NCI-H2227 (cell line): ENCODE measurements at regions not wholly inside any gene's neighbourhood (a gene's known extent, or its start where the extent isn't known, plus 50 kb on each side); places are given as distances from the start of the nearest gene placed in this dataset.

Experiments used
- DNase-seq: peaks from one replicate; lab custom pipeline; 2025; ENCODE audit not compliant: unreplicated experiment; lab: John Stamatoyannopoulos, UW

DNA sequence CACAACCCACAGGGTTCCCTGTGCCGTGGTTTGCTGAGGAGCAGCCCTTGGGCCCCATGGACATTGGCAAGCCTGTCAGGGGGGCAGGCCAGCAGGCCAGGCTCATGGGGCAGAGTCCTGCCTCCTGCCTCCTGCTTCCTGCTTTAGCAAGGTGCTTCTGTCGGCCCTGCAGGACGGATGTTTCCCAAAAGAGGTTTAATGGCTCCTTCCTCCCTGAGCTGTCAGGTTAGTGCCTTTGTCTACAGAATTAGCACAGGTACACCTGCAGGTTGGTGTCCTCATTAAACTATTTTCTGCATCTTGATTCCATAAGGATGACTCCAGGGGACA, 152.3 kb downstream of the TTC32 start:
- DNase-seq = no peak

DNA sequence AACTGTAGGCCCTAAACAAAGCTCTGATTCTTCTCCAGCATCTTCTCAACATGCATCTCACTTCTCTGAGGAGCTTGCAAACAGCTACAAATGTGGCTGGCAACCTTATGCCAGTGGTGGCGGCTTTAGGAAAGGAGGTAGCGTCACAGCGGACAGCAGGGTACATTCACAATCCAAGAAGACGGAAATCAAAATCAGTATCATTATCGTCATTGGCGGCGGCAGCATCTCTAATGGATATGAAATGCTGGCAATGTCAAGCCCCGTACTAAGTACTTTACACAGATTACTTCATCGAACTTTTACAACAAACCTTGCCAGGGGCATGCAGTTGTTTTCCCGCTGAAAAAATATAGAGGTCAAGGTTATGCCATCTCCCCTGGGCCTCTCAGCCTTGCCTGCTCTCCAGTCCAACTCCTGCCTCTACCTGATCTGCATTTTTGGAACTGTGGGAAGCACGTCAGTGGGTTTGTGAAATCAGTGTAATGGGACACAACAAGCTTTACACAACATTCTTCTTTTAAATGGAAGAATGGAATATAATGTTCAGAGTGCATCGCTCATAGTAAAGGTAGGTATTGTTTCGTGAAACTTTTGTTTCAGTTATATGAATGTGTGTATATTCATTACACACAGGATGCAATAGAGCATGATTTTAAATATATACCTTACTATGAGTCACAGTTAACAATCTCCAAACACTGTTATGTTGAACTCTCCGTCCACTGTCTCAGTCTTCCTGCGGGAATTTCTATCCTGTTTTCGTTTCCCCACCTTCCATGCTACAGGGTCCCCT, 152.9 kb downstream of the TTC32 start:
- no peak for DNase-seq

GRCh38 chr2:19748073-19748375, 153.8 kb downstream of the TTC32 start:
- DNase-seq = no peak

GRCh38 chr2:19747310-19748072, 154.3 kb downstream of the TTC32 start:
- no peak for DNase-seq

GRCh38 chr2:19746611-19747309, 155.0 kb downstream of the TTC32 start:
- DNase-seq = no peak

DNA sequence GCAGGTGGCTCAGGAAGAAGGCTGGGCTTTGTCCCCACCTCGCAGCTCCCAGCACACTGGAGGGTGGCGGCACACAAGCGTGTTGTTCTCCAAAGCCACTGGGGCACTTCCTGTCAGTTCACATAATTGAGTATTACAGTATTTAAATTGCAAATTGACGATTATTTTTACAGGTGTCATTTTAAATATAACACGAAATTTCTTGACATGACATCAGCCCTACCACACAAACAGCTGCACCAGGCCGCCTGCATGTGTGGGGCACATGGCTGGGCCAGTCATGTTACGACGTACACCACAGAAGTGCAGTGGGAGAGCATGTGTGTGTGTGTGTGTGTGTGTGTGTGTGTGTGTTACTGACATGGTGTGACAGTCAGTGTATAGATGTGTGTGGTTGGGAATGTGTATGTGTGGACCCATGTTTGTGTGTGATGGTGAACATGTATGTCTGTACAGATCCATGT, 155.6 kb downstream of the TTC32 start:
- DNase-seq = no peak

- DNase-seq = no peak
Measured at GRCh38 chr2:19745318-19746136, 156.3 kb downstream of the TTC32 start.

DNA sequence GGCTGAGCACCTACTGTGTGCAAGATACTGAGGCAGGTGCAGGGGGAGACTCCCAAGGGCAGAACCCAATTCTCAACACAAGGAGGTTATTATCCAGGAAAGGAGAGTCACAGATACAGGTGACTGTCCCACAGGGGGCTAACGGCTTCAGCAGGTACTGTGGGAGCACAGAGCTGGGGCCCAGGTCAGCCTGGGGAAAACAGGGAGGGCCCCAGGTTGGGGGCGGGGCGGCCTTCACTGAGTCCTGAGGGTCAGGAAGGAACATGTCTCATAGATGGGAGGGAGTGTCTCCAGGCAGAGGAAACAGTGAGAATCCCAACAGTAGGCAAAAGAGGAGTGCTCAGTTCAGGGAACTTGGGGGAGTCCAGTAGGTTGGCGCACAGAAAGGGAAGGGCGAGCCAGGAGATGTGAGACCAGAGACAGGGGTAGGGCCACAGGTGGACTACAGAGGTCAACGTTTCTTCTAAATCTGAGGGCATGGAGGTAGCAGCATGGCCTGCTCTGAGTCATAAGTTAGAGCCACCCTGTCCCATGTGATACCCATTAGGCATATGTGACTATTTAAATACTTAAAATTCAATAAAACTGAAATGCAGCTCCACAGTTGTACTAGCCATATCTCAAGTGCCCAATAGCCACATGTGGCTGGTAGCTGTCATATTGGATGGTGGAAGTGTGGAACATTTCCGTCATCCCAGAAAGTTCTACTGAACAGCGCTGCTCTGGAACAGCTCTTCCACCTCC, 157.2 kb downstream of the TTC32 start:
- DNase-seq = no peak

GRCh38 chr2:19743641-19744040, 158.1 kb downstream of the TTC32 start:
- no peak for DNase-seq

GRCh38 chr2:19742872-19743271, 158.9 kb downstream of the TTC32 start:
- DNase-seq = no peak

GRCh38 chr2:19739256-19739655, 162.5 kb downstream of the TTC32 start:
- DNase-seq = no peak

DNA sequence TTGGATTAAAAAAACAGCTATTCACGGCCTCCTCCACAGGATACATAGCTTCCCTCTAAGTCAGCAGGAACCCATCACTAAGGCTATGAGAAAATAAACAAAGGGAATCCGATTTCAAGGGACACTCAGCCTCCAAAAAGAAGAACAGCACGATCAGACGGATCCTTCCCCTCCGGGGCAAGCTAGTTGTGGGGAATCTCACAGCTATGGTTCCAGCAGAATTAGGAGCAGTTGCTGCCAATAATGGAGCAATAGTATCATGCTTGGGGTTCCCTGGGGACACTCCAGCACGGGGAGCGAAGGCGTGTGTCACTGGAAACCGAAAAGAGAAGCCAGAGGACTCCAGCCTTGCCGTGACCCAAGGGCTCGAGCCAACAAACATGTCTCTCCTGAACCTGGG, 163.1 kb downstream of the TTC32 start:
- DNase-seq = no peak

DNA sequence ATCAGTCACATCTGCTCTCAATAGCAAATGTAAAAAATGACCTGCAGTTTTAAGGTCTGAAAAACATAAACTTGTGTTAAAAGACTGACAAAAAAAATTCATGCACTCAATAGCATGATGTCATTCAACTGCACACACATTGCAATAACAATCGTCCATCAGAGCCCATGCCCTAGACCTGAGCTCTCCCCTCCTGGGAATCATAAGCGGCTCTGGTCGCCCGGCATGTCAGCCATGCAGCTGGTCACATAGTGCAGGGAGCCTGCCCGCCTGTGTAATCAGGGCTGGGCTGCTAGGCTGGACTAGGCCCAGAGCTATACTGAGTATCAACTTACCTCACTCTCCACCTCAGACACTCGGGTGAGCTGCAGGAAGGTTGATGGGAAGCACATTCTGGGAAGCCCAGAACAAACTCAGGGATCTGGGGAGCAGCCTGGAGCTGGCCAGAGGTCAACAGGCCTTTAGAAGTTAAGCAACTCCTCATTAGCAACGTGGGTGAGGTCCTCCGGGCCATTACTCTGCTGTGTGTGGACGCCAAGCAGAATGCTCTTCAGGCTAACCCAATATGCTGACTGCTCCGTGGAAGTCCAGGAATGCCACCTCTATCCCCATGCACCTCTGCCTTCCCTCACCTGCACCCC, 165.5 kb downstream of the TTC32 start:
- no peak for DNase-seq

- DNase-seq = no peak
Measured at GRCh38 chr2:19733951-19734425, 167.8 kb downstream of the TTC32 start.

DNA sequence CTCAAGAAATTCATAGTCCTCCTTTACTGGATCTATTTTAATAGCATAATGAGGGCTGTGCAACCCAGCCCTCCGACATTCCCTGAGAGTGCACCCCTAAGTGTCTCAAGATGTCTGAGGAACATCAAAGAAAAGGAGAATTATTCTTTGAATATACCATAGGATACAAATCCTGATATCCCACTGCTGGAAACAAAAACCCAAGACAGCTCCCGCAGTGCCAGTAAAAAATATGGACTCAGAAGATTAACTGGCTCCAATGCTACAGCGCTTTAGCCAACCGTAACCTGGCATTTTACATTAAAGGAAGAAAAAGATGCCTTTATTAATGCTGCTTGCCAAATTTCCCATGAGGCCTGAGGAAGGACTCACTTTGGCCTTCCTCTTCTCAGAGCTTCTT, 168.4 kb downstream of the TTC32 start:
- no peak for DNase-seq

GRCh38 chr2:19732255-19732654, 169.5 kb downstream of the TTC32 start:
- DNase-seq = no peak

DNA sequence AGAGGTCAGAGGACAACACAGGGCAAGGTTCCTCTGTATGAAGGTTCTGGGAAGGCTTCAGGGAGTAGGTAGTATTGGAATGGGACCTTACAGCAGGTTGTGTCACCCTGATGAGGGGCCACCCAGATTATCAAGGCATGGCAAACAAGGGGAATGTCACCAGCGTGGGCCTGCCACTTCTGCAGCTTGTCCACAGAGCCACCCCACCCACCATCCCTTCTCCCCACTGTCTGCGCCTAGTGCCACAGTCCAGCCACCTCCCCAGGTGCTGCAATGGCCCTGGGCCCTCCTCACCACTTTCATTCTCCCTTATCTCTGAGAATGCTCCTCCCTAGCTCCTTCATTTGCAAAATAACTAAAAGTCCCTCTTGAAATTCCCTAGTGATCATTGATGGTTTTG, 170.3 kb downstream of the TTC32 start:
- DNase-seq = no peak

DNA sequence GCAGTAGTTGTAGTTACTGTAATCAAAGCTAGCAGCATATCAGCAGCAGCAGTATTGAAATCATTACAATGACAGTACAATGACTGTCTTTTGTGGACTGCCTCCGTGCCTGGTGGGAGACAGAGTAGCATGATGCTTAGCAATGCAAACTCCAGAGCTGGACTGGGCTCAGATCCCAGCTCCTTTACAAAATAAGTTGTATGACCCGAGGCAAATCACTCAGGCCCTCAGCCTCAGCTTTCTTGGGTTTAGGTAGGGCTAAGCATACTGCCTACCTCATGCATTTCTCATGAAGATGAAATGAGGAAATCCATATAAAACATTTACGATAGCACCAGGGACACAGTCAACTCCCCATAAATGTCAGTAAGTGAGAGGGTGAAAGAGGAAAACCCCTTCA, 170.7 kb downstream of the TTC32 start:
- no peak for DNase-seq

DNA sequence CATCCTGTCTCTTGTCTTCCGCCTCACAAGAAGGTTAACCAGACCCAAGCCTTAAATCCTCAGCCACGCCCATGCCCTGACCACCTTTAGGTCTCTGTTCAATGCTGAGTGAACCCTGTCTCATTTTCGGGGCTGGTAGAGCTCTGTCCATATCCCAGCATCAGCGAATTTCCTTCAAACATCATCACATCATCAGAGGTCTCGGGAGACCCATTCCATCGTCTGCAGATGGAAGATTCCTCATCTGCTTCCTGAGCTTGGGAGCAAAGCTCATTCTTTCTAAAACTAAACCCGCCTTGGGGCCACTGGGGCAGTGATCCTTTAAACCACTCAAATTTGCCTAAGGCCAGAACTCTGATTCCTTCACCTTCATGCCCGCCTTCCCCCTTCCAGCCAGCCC, 173.7 kb downstream of the TTC32 start:
- DNase-seq = no peak

- DNase-seq = no peak
Measured at GRCh38 chr2:19725392-19725791, 176.4 kb downstream of the TTC32 start.
